ENCODE measurements at regions not wholly inside any gene's neighbourhood (a gene's known extent, or its start where the extent isn't known, plus 50 kb on each side); places are given as distances from the start of the nearest gene placed in this dataset.

DNA sequence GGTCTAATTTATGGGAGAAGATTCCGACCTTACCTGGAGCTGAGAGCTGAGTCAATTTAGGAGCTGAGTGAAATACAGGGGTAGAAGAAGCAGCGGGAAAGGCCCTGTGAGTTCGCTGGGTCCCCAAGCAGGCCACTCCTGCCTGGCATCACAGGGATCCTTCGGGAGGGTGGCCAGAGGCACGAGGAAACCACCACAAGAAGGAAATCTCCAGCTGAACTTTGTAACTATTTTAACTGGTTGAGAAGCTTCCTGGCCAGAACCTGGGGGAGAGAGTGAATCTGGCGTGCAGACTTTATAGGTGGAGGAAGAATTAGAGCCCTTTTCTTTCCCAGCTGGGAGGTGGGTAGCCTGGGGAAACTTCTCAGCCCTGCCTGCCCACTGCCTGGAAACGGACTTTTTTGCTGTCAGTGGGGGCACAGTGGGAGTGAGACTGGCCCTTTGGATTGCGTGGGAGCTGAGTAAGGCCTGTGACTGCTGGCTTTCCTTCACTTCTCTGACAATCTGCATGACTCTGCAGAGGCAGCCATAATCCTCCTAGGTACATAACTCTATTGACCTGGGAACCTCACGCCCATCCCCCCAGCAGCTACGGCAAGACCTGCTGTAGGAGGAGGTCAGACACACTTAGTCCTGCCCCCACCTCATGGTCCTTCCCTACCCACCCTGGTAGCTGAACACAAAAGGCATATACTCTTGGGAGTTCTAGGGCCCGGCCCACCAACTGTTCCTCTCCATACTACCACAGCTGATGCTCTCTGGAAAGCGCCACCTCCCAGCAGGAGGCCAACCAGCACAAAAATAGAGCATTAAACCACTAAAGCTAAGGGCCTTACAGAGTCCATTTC is 340.7 kb downstream of the CNTN3 start:
- no peak overlapping the region for H3K4me3 ChIP-seq
- H3K9me3 ChIP-seq (ENCODE audit: low read depth): peaks cover 4% of the 10 kb centered on the region
- Mint-ChIP-seq H3K27ac (no peak overlapping the region), H3K4me3 (no peak overlapping the region), H3K27me3 (ENCODE audit: insufficient read depth, low read depth) (no peaks in the 10 kb centered on the region), H3K4me1 (peaks cover 11% of the 10 kb centered on the region), H3K9me3 (peaks cover 18% of the 10 kb centered on the region), H3K36me3 (peaks cover 5% of the 10 kb centered on the region)
- TF ChIP-seq, protein P1, sequence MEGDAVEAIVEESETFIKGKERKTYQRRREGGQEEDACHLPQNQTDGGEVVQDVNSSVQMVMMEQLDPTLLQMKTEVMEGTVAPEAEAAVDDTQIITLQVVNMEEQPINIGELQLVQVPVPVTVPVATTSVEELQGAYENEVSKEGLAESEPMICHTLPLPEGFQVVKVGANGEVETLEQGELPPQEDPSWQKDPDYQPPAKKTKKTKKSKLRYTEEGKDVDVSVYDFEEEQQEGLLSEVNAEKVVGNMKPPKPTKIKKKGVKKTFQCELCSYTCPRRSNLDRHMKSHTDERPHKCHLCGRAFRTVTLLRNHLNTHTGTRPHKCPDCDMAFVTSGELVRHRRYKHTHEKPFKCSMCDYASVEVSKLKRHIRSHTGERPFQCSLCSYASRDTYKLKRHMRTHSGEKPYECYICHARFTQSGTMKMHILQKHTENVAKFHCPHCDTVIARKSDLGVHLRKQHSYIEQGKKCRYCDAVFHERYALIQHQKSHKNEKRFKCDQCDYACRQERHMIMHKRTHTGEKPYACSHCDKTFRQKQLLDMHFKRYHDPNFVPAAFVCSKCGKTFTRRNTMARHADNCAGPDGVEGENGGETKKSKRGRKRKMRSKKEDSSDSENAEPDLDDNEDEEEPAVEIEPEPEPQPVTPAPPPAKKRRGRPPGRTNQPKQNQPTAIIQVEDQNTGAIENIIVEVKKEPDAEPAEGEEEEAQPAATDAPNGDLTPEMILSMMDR (IDR thresholded peaks at IDR 0.05): no peak
- H3K4me1 ChIP-seq: no peaks in the 10 kb centered on the region
- no peaks in the 10 kb centered on the region for H3K27me3 ChIP-seq
- no peak overlapping the region for H3K27ac ChIP-seq
- H3K79me2 ChIP-seq (ENCODE audit: low read depth): no peaks in the 10 kb centered on the region
- no peaks in the 10 kb centered on the region for H4K20me1 ChIP-seq (ENCODE audit: low read depth)
- DNase-seq (ENCODE audit: low spot score): no peak
- H3K4me2 ChIP-seq: no peak overlapping the region
- H3F3A ChIP-seq (ENCODE audit: low read depth): no peaks in the 10 kb centered on the region
- no peak overlapping the region for H3K9ac ChIP-seq
- H3K36me3 ChIP-seq: no peaks in the 10 kb centered on the region
- peak overlapping the region; percentile 79 for H2AFZ ChIP-seq (replicated peaks)

DNA sequence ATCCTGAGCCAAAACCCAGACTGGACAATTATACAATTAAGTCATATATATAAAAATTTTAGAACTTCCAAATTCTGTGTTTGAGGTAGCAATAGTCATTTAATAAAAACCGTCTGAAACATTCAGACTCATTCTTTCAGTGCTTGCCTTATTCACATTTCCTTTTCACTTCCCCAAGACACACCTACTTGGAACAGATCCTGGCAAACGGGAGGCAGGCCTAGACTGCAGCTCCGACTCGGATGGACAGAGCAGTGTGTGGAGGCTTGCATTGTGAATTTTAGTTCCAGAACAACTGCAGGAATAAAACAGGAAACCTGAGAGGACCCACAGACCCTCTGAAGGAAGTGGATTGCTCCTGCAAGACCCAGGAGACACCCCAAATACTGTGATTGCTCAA is 341.4 kb downstream of the CNTN3 start:
- H3K27ac Mint-ChIP-seq: no peak overlapping the region
- no peaks in the 10 kb centered on the region for H3K27me3 ChIP-seq
- peaks cover 13% of the 10 kb centered on the region for H3K9me3 Mint-ChIP-seq
- no peak overlapping the region for H3K4me3 Mint-ChIP-seq
- no peak for TF ChIP-seq EZH2 (IDR thresholded peaks at IDR 0.05)
- TF ChIP-seq, protein P1 (IDR thresholded peaks at IDR 0.05): no peak
- no peak for TF ChIP-seq EZH2phosphoT487 (IDR thresholded peaks at IDR 0.05)
- no peak overlapping the region for H3K9ac ChIP-seq
- peaks cover 5% of the 10 kb centered on the region for H3K36me3 Mint-ChIP-seq
- no peak overlapping the region for H3K27ac ChIP-seq
- no peaks in the 10 kb centered on the region for H3K27me3 Mint-ChIP-seq (ENCODE audit: insufficient read depth, low read depth)
- peak overlapping the region; percentile 79 for H2AFZ ChIP-seq (replicated peaks)
- no peak overlapping the region for H3K4me2 ChIP-seq
- no peaks in the 10 kb centered on the region for H3K36me3 ChIP-seq
- H3K9me3 ChIP-seq (ENCODE audit: low read depth): peaks cover 4% of the 10 kb centered on the region
- no peaks in the 10 kb centered on the region for H3F3A ChIP-seq (ENCODE audit: low read depth)
- H3K4me3 ChIP-seq: no peak overlapping the region
- no peak for DNase-seq (ENCODE audit: low spot score)
- no peaks in the 10 kb centered on the region for H3K79me2 ChIP-seq (ENCODE audit: low read depth)
- H3K4me1 Mint-ChIP-seq: peaks cover 13% of the 10 kb centered on the region
- H3K4me1 ChIP-seq: no peaks in the 10 kb centered on the region
- no peaks in the 10 kb centered on the region for H4K20me1 ChIP-seq (ENCODE audit: low read depth)

DNA sequence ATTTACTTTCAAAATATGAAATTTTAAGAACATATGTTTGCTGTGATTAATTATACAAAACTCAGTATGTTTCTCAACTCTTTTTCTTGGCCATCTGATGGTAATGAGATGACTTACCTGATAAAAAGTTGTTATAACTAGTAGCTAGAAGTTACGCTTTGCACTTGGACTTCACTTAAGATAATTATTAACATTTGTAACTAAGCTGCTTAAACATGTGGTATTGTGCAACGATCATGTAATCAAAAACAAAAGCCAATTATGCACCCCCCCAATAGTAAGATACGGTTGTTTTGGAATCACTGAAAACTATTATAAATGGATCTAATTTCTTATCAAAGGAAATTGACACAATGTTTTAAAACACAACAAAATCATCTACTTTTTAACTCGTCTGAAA is 342.9 kb downstream of the CNTN3 start:
- H3K36me3 ChIP-seq: no peaks in the 10 kb centered on the region
- no peaks in the 10 kb centered on the region for H3K27me3 Mint-ChIP-seq (ENCODE audit: insufficient read depth, low read depth)
- H3K4me3 ChIP-seq: no peak overlapping the region
- H3K4me1 ChIP-seq: no peaks in the 10 kb centered on the region
- no peak overlapping the region for H3K4me3 Mint-ChIP-seq
- peaks cover 14% of the 10 kb centered on the region for H3K4me1 Mint-ChIP-seq
- peaks cover 2% of the 10 kb centered on the region for H3K9me3 Mint-ChIP-seq
- no peak overlapping the region for H2AFZ ChIP-seq (replicated peaks)
- no peaks in the 10 kb centered on the region for H3K9me3 ChIP-seq (ENCODE audit: low read depth)
- no peaks in the 10 kb centered on the region for H3K36me3 Mint-ChIP-seq
- H3K27ac ChIP-seq: no peak overlapping the region
- H3K4me2 ChIP-seq: no peak overlapping the region
- no peak for TF ChIP-seq EZH2phosphoT487 (IDR thresholded peaks at IDR 0.05)
- TF ChIP-seq EZH2 (IDR thresholded peaks at IDR 0.05): no peak
- TF ChIP-seq, protein P1 (IDR thresholded peaks at IDR 0.05): no peak
- H4K20me1 ChIP-seq (ENCODE audit: low read depth): no peaks in the 10 kb centered on the region
- no peak overlapping the region for H3K9ac ChIP-seq
- H3F3A ChIP-seq (ENCODE audit: low read depth): no peaks in the 10 kb centered on the region
- H3K27me3 ChIP-seq: no peaks in the 10 kb centered on the region
- H3K27ac Mint-ChIP-seq: no peak overlapping the region
- no peaks in the 10 kb centered on the region for H3K79me2 ChIP-seq (ENCODE audit: low read depth)
- DNase-seq (ENCODE audit: low spot score): no peak

Measured in neural progenitor cell (in vitro differentiated cells).